Urothelium cell line (cell line): ENCODE measurements at regions not wholly inside any gene's neighbourhood (a gene's known extent, or its start where the extent isn't known, plus 50 kb on each side); places are given as distances from the start of the nearest gene placed in this dataset.
"Not testable (repeated sequence)": the region's sequence is repeated elsewhere in the genome, so short reads cannot be mapped to it uniquely, and the experiment has no call there.

Experiments
- DNase-seq: peaks from one replicate; pipeline ENCODE4 v3.0.0; 2011; ENCODE audit warnings: low spot score, mixed read lengths
- FAIRE-seq: peaks from 2 replicates; lab custom pipeline; 2011; peaks lifted over from hg19 to GRCh38; lab: Jason Lieb, UNC

- DNase-seq (no peak), FAIRE-seq (no peak)
These were observed 971.6 kb downstream of the ZPLD1 start for GRCh38 chr3:103406320-103406850.

DNA sequence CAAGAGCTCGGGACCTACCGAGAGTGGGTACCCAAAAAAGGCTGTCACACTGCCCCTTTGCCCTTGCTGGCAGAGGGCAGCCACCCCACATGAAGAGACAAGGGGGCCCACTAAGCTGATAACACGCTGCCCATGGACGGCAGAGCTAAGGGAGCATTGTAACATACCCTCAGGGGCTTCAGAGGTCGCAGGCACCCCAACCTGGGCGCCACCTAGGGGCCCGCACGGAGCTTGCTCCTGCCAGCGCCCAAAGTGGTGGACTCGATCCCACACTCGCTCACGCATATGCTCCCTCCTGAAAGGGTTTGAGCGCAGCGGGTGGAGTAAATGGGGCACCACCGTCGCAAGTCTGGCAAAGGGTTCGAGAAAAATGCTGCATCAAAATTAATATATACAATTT, 975.4 kb downstream of the ZPLD1 start:
- DNase-seq: no peak
- no peak for FAIRE-seq

- FAIRE-seq: peak; percentile 56
These were observed 986.6 kb downstream of the ZPLD1 start for GRCh38 chr3:103421460-103421859.

GRCh38 chr3:103437883-103438282, 1003.1 kb downstream of the ZPLD1 start:
- DNase-seq (no peak), FAIRE-seq (no peak)

More at GRCh38 chr3:103421460-103421859, 986.6 kb downstream of the ZPLD1 start:
- no peak for DNase-seq

GRCh38 chr3:103440539-103441203, 1005.9 kb downstream of the ZPLD1 start:
- DNase-seq (no peak), FAIRE-seq (no peak)

- no peak for FAIRE-seq
- DNase-seq: no peak
These were observed 1012.3 kb downstream of the ZPLD1 start for GRCh38 chr3:103446953-103447629.

GRCh38 chr3:103453152-103453551, 1018.3 kb downstream of the ZPLD1 start:
- no peak for DNase-seq
- no peak for FAIRE-seq

- FAIRE-seq (no peak), DNase-seq (no peak)
These were observed 1025.0 kb downstream of the ZPLD1 start for GRCh38 chr3:103459815-103460214.

- DNase-seq (no peak), FAIRE-seq (peak; percentile 62)
These were observed 1035.7 kb downstream of the ZPLD1 start for GRCh38 chr3:103470498-103470897.

- FAIRE-seq (no peak), DNase-seq (no peak)
These were observed 1059.2 kb downstream of the ZPLD1 start for GRCh38 chr3:103494011-103494410.

DNA sequence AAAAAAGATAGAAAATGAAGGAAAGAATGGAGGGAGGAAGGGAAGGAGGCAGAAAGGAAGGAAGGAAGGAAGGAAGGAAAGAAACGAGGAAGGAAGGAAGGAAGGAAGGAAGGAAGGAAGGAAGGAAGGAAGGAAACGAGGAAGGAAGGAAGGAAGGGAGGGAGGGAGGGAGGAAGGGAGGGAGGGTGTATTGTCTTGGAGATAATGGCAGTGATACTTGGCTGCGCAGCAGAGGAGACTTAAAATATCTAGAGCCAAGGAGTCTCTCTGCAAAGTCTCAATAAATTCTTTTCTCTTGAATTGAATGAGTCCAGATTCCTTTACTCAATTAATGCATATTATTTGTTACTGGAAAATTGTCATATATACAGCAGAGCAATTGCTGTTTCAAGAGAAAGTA, 1059.7 kb downstream of the ZPLD1 start:
- no peak for FAIRE-seq
- no peak for DNase-seq

GRCh38 chr3:103495186-103495585, 1060.4 kb downstream of the ZPLD1 start:
- FAIRE-seq: no peak
- no peak for DNase-seq

- no peak for FAIRE-seq
- DNase-seq: peak; percentile 7
These were observed 1064.5 kb downstream of the ZPLD1 start for GRCh38 chr3:103499132-103499900.

- DNase-seq: no peak
- no peak for FAIRE-seq
These were observed 1065.2 kb downstream of the ZPLD1 start for GRCh38 chr3:103499967-103500366.

GRCh38 chr3:103510760-103511159, 1075.9 kb downstream of the ZPLD1 start:
- DNase-seq (no peak), FAIRE-seq (no peak)

- FAIRE-seq (no peak), DNase-seq (no peak)
These were observed 1077.1 kb downstream of the ZPLD1 start for GRCh38 chr3:103511891-103512290.

GRCh38 chr3:103512595-103512994, 1077.8 kb downstream of the ZPLD1 start:
- FAIRE-seq (no peak), DNase-seq (no peak)

GRCh38 chr3:103513003-103513402, 1078.2 kb downstream of the ZPLD1 start:
- DNase-seq: no peak
- FAIRE-seq: no peak

GRCh38 chr3:103515116-103515515, 1080.3 kb downstream of the ZPLD1 start:
- FAIRE-seq (no peak), DNase-seq (no peak)

GRCh38 chr3:103516950-103517349, 1082.1 kb downstream of the ZPLD1 start:
- FAIRE-seq (no peak), DNase-seq (no peak)

GRCh38 chr3:103531327-103531726, 1096.5 kb downstream of the ZPLD1 start:
- DNase-seq, FAIRE-seq: not testable (repeated sequence)
